CD4-positive, alpha-beta T cell treated with Interleukin-6 for 4 hours (primary cell): ENCODE measurements at regions not wholly inside any gene's neighbourhood (a gene's known extent, or its start where the extent isn't known, plus 50 kb on each side); places are given as distances from the start of the nearest gene placed in this dataset.

ENCODE experiments used
- DNase-seq: peaks from one replicate; pipeline ENCODE4 v3.0.0-alpha.2; 2020; ENCODE audit warnings: mixed read lengths

DNA sequence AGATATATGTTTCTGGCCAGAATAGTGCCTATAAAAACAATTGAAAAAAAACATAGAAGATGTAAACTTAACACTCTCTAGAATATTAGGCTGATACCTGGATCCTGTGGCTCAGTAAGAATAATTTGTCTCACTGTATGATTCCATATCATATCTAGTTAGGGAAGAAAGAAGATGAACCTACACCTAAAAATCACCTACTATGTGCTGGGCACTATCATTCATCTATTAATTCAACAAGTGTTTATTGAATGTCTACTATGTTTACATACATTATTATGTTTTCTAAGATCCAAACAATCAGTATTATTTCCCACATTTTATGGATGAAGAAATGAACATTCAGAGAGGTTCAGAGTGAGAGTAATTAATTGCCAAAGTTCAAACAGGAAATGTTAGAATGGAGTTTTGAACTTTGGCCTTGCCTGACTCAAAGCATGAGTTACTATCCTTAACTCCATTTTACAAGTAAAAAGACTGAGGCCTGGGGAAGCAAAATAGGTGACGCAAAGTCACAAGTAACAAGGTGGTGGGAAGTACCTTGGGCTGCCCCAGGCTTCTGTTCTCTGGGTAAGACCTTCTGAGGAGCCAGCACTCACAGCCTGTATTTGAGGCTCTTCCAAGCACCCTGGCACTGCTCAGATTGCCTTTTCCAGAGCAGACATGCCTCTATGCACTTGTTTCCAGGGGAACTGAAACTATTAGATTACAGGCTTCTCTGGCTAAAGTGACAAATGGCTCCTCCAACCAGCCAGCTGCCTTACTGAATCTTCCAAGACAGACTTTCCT lies 111.1 kb upstream of the ACSL4 start:
- DNase-seq, result no peak

DNA sequence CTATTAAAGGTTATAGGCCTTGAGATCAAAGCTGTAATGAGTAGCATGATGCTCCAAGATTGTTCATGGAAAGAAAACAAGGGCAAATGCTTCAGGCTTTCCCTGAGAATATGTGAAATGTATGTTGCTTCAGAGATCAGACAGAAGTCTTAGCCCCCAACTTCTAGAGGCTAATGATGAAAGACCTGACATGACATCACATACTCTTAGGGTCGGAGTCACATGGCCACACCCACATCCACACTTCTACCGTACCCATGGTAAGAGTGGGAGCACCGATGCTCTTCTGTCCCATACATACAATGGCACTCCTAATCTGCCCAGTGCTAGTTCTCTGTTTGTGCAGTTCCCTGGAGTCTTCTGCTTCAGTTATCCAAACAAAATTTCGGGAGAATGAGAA lies 111.9 kb upstream of the ACSL4 start:
- DNase-seq, result no peak

- no peak for DNase-seq
Observed at GRCh38 chrX:109845996-109846395, 112.9 kb upstream of the ACSL4 start.

DNA sequence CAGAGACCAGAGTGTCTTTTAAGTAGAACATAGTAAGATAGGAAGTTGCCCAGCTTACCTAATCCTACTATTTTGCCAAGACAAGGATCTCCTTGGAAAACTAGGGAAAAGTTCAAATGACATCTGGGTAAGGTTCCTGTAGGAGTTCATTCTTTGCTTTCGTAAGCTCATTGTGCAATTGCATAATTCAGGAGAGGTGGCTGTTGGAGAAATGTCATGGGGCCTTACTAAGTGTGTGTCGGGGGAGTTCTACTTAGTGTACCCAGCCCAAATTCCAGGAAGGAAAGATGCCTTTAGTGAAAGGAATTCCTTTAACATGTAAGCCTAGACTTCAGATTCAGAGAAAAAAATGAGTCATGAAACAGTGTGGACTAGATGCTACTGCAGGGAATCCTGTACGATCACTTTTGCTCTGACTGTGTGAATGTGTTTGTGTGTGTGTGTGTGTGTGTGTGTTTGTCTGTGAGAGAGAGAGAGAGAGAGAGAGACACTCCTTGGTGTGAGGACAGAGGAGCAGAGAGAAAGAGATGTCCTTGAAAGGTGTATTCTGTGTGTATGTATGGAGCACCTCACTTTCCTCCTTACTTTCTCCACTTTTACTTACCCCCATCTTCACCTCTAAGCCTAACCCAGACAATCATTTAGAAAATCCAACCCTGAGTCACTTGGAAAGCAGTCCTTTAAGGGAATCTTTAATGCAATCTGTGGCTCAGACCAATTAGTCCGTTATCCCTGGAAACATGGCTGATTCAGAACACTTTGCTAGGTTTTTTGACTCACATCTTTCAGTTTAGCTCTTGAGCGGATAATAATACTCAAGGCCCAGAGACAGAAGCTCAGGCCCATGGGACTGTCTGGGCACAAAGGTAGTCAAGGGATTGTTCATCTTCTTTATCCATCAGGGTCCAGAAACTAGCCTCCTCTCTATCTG lies 114.5 kb upstream of the ACSL4 start:
- DNase-seq, result no peak

GRCh38 chrX:109848461-109849050 lies 115.5 kb upstream of the ACSL4 start:
- DNase-seq, result no peak

DNA sequence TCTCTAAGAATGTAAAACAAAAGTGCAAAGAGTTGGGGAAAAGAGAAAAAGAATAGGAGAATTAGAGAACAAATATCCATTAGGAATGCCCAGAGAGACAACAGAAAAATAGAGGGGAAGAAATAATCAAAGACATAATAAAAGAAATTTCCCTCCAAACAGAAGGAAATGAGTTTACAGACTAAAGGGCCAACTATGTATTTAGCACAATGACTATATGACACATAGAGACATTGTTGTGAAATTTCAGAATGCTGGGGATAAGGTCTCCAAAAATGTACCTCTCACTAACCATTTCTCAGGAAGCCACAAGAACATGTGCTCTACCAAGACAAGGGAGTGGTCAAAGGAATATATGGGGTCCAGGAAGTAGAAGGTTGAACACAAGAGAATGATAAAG lies 121.0 kb upstream of the ACSL4 start:
- DNase-seq, result no peak

GRCh38 chrX:109855501-109855900 lies 122.4 kb upstream of the ACSL4 start:
- DNase-seq, result no peak

DNA sequence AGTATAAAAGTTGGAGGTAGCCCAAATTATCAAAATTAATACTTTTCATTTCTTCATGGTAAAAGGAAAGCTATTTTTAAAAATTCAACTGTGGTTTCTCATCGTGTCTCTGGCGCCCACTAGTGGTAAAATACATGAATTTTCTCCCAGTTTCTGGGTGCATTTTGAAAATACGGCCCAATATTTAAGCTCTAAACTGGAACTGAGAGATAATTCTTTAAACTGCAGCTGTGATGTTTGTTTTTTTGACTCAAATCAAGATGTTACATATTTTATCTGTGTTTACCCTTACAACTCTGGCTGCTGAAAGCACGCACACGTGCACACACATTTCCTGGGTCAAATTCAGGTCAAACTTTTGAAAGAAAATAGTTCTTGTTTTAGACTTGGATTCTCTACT lies 123.9 kb upstream of the ACSL4 start:
- peak; percentile 30 for DNase-seq

DNA sequence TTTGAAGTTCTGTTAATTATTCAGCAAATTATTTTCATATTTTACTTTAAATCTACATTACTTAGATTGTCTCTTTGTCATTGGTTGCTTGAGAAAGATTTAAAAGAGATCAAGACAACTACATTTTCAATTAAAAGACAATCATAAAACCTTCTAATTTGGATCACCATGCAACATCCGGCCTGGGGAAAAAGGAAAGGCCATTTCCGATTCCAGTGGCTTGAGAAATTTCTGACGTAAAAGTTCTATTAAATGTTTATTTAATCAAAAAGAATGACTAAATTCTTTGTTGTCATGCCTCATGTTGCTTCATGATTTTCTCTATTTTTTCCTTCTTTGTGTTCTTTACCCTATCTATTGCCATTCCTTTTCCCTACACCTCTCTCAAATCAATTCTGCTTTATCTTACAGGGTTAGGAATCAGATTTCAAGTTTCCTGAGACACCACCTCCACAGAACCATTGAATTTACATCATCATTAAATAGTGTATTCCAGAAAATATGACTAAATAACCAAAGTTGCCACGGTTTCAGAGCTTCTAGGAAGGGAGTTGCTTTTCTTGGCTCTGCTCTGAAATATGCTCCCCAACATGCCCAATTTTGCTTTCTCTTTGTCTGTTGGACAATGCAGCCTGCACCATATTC lies 124.6 kb upstream of the ACSL4 start:
- no peak for DNase-seq

DNA sequence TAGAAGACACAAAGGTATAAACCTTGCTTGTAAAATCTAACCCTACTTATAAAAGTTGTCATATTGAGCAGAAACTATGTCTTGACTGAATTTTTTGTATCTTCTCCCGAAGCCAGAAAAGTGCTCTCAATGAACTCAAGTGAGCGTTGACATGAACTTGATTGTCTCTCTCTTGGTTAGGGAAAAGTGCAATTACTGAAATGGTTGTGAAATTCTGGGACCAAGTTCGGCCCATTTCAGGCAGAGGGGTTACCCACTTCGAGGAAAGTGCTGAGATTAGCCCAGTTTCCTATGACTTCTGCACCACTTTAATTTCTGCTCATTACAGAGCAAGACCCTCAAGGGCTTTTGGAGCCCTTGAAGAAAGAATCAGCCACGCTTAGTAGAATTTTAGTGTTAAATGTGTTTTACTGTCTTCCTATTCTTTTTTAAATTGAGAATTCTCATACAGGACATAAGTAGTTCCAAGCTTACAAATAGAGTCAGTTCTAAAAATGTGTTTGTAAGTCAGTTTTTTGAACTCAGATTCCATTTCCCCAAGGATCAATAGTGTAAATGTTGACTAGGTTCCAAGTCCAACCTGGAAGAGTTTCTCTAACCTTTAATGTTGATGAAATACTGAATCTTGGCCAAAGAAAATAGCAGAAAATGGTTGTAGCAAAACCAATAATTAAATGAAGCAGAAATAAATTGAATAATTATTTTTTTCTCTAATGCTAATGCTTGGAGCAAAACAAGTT lies 125.7 kb upstream of the ACSL4 start:
- no peak for DNase-seq

- DNase-seq, result no peak
Observed at GRCh38 chrX:109859651-109860050, 126.6 kb upstream of the ACSL4 start.

DNA sequence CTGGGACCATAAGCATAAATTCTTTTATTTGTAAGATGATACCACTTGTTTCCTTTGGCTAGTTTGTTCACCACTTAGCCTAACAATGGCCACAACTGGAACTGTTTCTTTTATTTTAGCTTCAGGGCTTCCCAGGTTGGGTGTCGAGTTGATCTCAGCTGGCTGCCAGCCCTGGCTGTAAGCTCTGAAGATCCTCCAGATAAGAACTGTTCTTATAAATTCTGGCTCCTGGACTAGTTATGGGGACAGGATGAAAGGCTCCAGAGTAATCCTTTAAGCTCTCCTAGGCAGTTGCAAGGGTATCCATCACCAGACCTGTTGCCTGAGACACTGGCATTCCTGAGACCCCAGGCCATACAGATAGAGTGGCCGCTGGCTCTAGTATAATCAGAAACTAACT lies 129.4 kb upstream of the ACSL4 start:
- no peak for DNase-seq

- no peak for DNase-seq
Observed at GRCh38 chrX:109863811-109864210, 130.8 kb upstream of the ACSL4 start.

GRCh38 chrX:109871121-109871888 lies 131.6 kb upstream of the TMEM164 start:
- no peak for DNase-seq

DNA sequence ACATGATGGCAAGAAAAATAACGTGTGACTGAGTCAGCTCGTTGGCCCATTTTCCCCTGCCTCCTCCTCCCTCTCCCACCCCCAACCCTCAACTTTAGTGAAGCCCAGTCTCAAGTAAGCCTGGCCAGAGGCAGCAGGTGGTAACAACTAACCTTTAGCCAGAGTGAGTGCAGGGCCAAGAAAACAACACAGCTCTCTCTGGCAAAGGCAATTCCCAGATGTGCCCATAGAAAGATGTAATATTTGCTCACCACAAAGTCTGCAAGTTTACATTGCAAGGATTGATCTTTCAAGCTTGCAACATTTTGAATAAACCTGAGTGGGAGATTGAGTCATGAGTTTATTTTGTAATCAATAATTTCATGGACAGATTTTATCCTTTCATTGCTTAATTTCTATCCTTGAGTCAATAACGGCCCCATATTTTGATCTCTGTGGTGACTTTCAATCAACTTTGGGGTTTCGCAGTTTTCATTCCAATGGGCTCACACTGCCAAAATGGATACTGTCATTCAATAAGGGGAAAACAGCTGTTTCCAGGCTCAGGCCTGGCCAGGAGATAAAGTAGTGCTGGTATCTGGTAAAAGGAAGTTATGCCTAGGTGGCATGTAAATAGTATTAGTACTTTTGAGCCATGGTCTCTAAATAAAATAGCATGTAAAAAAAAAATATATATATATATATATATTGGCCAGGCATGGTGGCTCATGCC lies 130.7 kb upstream of the TMEM164 start:
- no peak for DNase-seq

DNA sequence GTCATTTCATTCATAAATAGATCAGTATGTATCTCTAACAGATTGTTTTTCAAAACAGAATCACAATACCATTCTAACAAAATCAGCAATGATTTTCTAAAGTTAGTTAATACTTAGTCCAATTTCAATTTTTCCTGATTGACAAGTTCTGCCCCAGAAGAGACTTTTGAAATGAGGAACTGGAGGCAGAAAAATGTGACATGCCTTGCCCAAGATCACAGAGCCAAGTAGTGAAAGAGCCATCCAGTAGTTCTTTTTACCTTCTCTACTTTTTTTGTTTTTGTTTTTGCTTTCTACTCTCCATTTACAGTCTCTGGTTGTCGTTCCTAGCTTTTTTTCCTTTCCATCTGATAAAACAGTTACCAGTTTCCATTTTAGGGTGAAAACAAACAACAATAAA lies 129.3 kb upstream of the TMEM164 start:
- DNase-seq, result no peak

DNA sequence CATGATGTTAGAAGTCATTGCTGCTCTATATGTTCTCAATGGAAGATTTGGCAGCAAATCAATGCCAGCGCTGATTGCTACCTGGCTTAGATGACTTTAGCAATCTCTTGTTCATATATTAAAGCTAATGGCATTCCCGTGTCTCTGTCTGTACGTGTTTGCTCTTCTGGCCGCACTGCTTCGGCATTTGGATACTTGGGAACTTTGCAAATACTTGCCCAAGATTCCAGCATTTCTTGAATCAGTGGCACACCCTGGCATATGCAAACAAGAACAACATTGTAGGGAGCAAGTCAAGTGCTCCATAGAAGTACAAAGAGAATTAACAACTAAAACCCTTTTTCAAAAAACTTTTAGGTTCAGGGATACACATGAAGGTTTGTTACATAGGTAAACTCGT lies 128.9 kb upstream of the TMEM164 start:
- no peak for DNase-seq

- no peak for DNase-seq
Observed at GRCh38 chrX:109874548-109874947, 128.4 kb upstream of the TMEM164 start.

GRCh38 chrX:109875831-109876230 lies 127.1 kb upstream of the TMEM164 start:
- DNase-seq, result no peak

DNA sequence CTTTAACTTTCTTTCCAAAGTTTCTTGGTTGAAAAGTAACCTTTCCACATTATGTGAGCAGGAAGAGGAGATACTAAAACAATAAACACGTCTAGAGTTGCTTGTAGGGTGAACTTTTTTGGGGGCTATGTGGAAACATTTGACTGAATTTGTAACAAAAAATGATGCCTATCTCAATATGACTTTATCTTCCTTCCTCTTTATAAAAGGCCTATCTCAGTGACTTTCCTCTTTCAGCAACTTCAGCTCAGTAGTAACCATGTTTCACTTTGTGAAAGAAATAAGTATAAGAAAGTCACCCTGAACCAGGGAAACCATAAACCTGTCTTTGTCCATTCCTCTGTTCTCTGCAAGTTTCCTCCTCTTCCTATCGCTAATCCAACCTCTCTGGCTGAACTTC lies 124.7 kb upstream of the TMEM164 start:
- no peak for DNase-seq

GRCh38 chrX:109879991-109880390 lies 122.9 kb upstream of the TMEM164 start:
- DNase-seq, result no peak
